HG02759 (cell line): ENCODE measurements at regions not wholly inside any gene's neighbourhood (a gene's known extent, or its start where the extent isn't known, plus 50 kb on each side); places are given as distances from the start of the nearest gene placed in this dataset.

Experiments used
- ATAC-seq: cut with Tn5 transposase; IDR thresholded peaks from one replicate; pipeline ENCODE4 v1.9.1; 2021; ENCODE audit warnings: mild to moderate bottlenecking, moderate library complexity; ENCODE audit not compliant: unreplicated experiment

- ATAC-seq, result no peak
Measured at GRCh38 chr6:148140772-148141557, 201.7 kb upstream of the SASH1 start.

GRCh38 chr6:148142821-148143220, 199.8 kb upstream of the SASH1 start:
- no peak for ATAC-seq

- ATAC-seq, result no peak
Measured at GRCh38 chr6:148143771-148144170, 198.9 kb upstream of the SASH1 start.

- peak; percentile 86 for ATAC-seq
Measured at GRCh38 chr6:148144917-148145521, 197.6 kb upstream of the SASH1 start.

- ATAC-seq, result no peak
Measured at GRCh38 chr6:148146717-148147462, 195.7 kb upstream of the SASH1 start.

GRCh38 chr6:148147463-148147830, 195.2 kb upstream of the SASH1 start:
- no peak for ATAC-seq

GRCh38 chr6:148151896-148152643, 190.6 kb upstream of the SASH1 start:
- no peak for ATAC-seq

GRCh38 chr6:148154668-148155067, 188.0 kb upstream of the SASH1 start:
- ATAC-seq, result no peak

- no peak for ATAC-seq
Measured at GRCh38 chr6:148155293-148155692, 187.3 kb upstream of the SASH1 start.

- ATAC-seq, result no peak
Measured at GRCh38 chr6:148157841-148158240, 184.8 kb upstream of the SASH1 start.

- no peak for ATAC-seq
Measured at GRCh38 chr6:148164645-148165044, 178.0 kb upstream of the SASH1 start.

GRCh38 chr6:148166339-148166968, 176.2 kb upstream of the SASH1 start:
- ATAC-seq, result peak; percentile 53

GRCh38 chr6:148169706-148170105, 172.9 kb upstream of the SASH1 start:
- no peak for ATAC-seq

- ATAC-seq, result no peak
Measured at GRCh38 chr6:148170286-148170685, 172.4 kb upstream of the SASH1 start.

GRCh38 chr6:148173548-148173947, 169.1 kb upstream of the SASH1 start:
- ATAC-seq, result no peak

- no peak for ATAC-seq
Measured at GRCh38 chr6:148175550-148176188, 167.0 kb upstream of the SASH1 start.

- no peak for ATAC-seq
Measured at GRCh38 chr6:148177589-148178233, 164.9 kb upstream of the SASH1 start.

- no peak for ATAC-seq
Measured at GRCh38 chr6:148179786-148180185, 162.9 kb upstream of the SASH1 start.

GRCh38 chr6:148182378-148182777, 160.3 kb upstream of the SASH1 start:
- no peak for ATAC-seq

- ATAC-seq, result no peak
Measured at GRCh38 chr6:148183776-148184175, 158.9 kb upstream of the SASH1 start.
